ENCODE measurements at regions not wholly inside any gene's neighbourhood (a gene's known extent, or its start where the extent isn't known, plus 50 kb on each side); places are given as distances from the start of the nearest gene placed in this dataset.

GRCh38 chr2:11930211-11930761, 183.9 kb downstream of the LPIN1 start:
- no peak overlapping the region for H3K4me2 ChIP-seq (ENCODE audit: low read length)

GRCh38 chr2:11932048-11932512, 185.6 kb downstream of the LPIN1 start:
- no peaks in the 10 kb centered on the region for H3K79me2 ChIP-seq (ENCODE audit: low read length)
- peaks cover 13% of the 10 kb centered on the region for H3K4me1 ChIP-seq (ENCODE audit: low read length)
- no peaks in the 10 kb centered on the region; the same call in 1 of the 2 replicates for H4K20me1 ChIP-seq (ENCODE audit: insufficient read depth, low read length)
- no peaks in the 10 kb centered on the region for H3K36me3 ChIP-seq (replicated peaks; ENCODE audit: low read depth, low read length)
- no peak overlapping the region for H3K4me3 ChIP-seq (ENCODE audit: low read length)
- no peak overlapping the region for H3K9ac ChIP-seq (ENCODE audit: low read length)
- H3K4me2 ChIP-seq (ENCODE audit: low read length), result no peak overlapping the region
- no peak overlapping the region for H3K27ac ChIP-seq (ENCODE audit: low read length)
- H3K27me3 ChIP-seq (ENCODE audit: low read depth, low read length), result peaks cover 32% of the 10 kb centered on the region
- 0 out of 2 replicates have a peak, but pooled peaks cover 8% of the 10 kb centered on the region for H3K9me3 ChIP-seq (ENCODE audit: insufficient read depth, low read length)
- no peak overlapping the region for H2AFZ ChIP-seq (ENCODE audit: low read depth, low read length)
- TF ChIP-seq CTCF (IDR thresholded peaks at IDR 0.05; ENCODE audit: low read depth, low read length) (no peak), EZH2phosphoT487 (IDR thresholded peaks at IDR 0.05; ENCODE audit: low read depth) (no peak)

More at GRCh38 chr2:11930211-11930761, 183.9 kb downstream of the LPIN1 start:
- Histone ChIP-seq H3K4me1 (ENCODE audit: low read length) (peaks cover 13% of the 10 kb centered on the region), H3K79me2 (ENCODE audit: low read length) (no peaks in the 10 kb centered on the region), H3K9me3 (ENCODE audit: insufficient read depth, low read length) (0 out of 2 replicates have a peak, but pooled peaks cover 8% of the 10 kb centered on the region), H2AFZ (ENCODE audit: low read depth, low read length) (no peak overlapping the region), H3K36me3 (replicated peaks; ENCODE audit: low read depth, low read length) (no peaks in the 10 kb centered on the region), H3K27me3 (ENCODE audit: low read depth, low read length) (peaks cover 19% of the 10 kb centered on the region), H4K20me1 (ENCODE audit: insufficient read depth, low read length) (no peaks in the 10 kb centered on the region; the same call in 1 of the 2 replicates), H3K9ac (ENCODE audit: low read length) (no peak overlapping the region), H3K4me3 (ENCODE audit: low read length) (no peak overlapping the region), H3K27ac (ENCODE audit: low read length) (no peak overlapping the region)
- TF ChIP-seq CTCF (IDR thresholded peaks at IDR 0.05; ENCODE audit: low read depth, low read length) (no peak), EZH2phosphoT487 (IDR thresholded peaks at IDR 0.05; ENCODE audit: low read depth) (no peak)

- no peaks in the 10 kb centered on the region for H3K36me3 ChIP-seq (replicated peaks; ENCODE audit: low read depth, low read length)
- no peaks in the 10 kb centered on the region for H3K79me2 ChIP-seq (ENCODE audit: low read length)
- TF ChIP-seq CTCF (IDR thresholded peaks at IDR 0.05; ENCODE audit: low read depth, low read length), result no peak
- no peak for TF ChIP-seq EZH2phosphoT487 (IDR thresholded peaks at IDR 0.05; ENCODE audit: low read depth)
- 0 out of 2 replicates have a peak, but pooled peaks cover 8% of the 10 kb centered on the region for H3K9me3 ChIP-seq (ENCODE audit: insufficient read depth, low read length)
- H3K4me3 ChIP-seq (ENCODE audit: low read length), result no peak overlapping the region
- no peak overlapping the region for H2AFZ ChIP-seq (ENCODE audit: low read depth, low read length)
- H3K9ac ChIP-seq (ENCODE audit: low read length), result no peak overlapping the region
- H4K20me1 ChIP-seq (ENCODE audit: insufficient read depth, low read length), result no peaks in the 10 kb centered on the region; the same call in 1 of the 2 replicates
- H3K27ac ChIP-seq (ENCODE audit: low read length), result no peak overlapping the region
- peaks cover 34% of the 10 kb centered on the region for H3K27me3 ChIP-seq (ENCODE audit: low read depth, low read length)
- H3K4me2 ChIP-seq (ENCODE audit: low read length), result no peak overlapping the region
- peaks cover 13% of the 10 kb centered on the region for H3K4me1 ChIP-seq (ENCODE audit: low read length)
Observed at GRCh38 chr2:11932962-11933361, 186.5 kb downstream of the LPIN1 start.

- no peak overlapping the region for H3K4me3 ChIP-seq (ENCODE audit: low read length)
- no peaks in the 10 kb centered on the region for H3K36me3 ChIP-seq (replicated peaks; ENCODE audit: low read depth, low read length)
- H3K79me2 ChIP-seq (ENCODE audit: low read length), result no peaks in the 10 kb centered on the region
- H3K27ac ChIP-seq (ENCODE audit: low read length), result no peak overlapping the region
- H2AFZ ChIP-seq (ENCODE audit: low read depth, low read length), result no peak overlapping the region
- TF ChIP-seq CTCF (IDR thresholded peaks at IDR 0.05; ENCODE audit: low read depth, low read length) (no peak), EZH2phosphoT487 (IDR thresholded peaks at IDR 0.05; ENCODE audit: low read depth) (no peak)
- H4K20me1 ChIP-seq (ENCODE audit: insufficient read depth, low read length), result no peaks in the 10 kb centered on the region; the same call in 1 of the 2 replicates
- H3K4me1 ChIP-seq (ENCODE audit: low read length), result peaks cover 13% of the 10 kb centered on the region
- peaks cover 28% of the 10 kb centered on the region for H3K27me3 ChIP-seq (ENCODE audit: low read depth, low read length)
- H3K4me2 ChIP-seq (ENCODE audit: low read length), result peak overlapping the region; percentile 35
- 0 out of 2 replicates have a peak, but pooled peaks cover 8% of the 10 kb centered on the region for H3K9me3 ChIP-seq (ENCODE audit: insufficient read depth, low read length)
- no peak overlapping the region for H3K9ac ChIP-seq (ENCODE audit: low read length)
Observed at GRCh38 chr2:11933854-11934253, 187.4 kb downstream of the LPIN1 start.
